DMS 273 (cell line): ENCODE measurements at regions not wholly inside any gene's neighbourhood (a gene's known extent, or its start where the extent isn't known, plus 50 kb on each side); places are given as distances from the start of the nearest gene placed in this dataset.

ENCODE experiments used
- DNase-seq: peaks from one replicate; lab custom pipeline; 2025; ENCODE audit not compliant: unreplicated experiment; lab: John Stamatoyannopoulos, UW

- no peak for DNase-seq
These were observed 249.4 kb upstream of the SOX11 start for GRCh38 chr2:5442736-5443135.

GRCh38 chr2:5444168-5444567 lies 248.0 kb upstream of the SOX11 start:
- no peak for DNase-seq

GRCh38 chr2:5444854-5445253 lies 247.3 kb upstream of the SOX11 start:
- DNase-seq = no peak

GRCh38 chr2:5449867-5450266 lies 242.3 kb upstream of the SOX11 start:
- DNase-seq = no peak

GRCh38 chr2:5453220-5454050 lies 238.7 kb upstream of the SOX11 start:
- DNase-seq = no peak

- no peak for DNase-seq
These were observed 238.2 kb upstream of the SOX11 start for GRCh38 chr2:5454051-5454390.

- no peak for DNase-seq
These were observed 233.1 kb upstream of the SOX11 start for GRCh38 chr2:5459041-5459440.

GRCh38 chr2:5464657-5465056 lies 227.5 kb upstream of the SOX11 start:
- DNase-seq = no peak

- no peak for DNase-seq
These were observed 226.3 kb upstream of the SOX11 start for GRCh38 chr2:5465859-5466258.

GRCh38 chr2:5467178-5467905 lies 224.8 kb upstream of the SOX11 start:
- DNase-seq = no peak

- DNase-seq = no peak
These were observed 219.5 kb upstream of the SOX11 start for GRCh38 chr2:5472673-5473072.

GRCh38 chr2:5473635-5474034 lies 218.5 kb upstream of the SOX11 start:
- no peak for DNase-seq

- no peak for DNase-seq
These were observed 217.5 kb upstream of the SOX11 start for GRCh38 chr2:5474716-5475115.

GRCh38 chr2:5479265-5479928 lies 212.8 kb upstream of the SOX11 start:
- no peak for DNase-seq

- peak; percentile 11 for DNase-seq
These were observed 209.3 kb upstream of the SOX11 start for GRCh38 chr2:5482929-5483331.

- DNase-seq = no peak
These were observed 207.3 kb upstream of the SOX11 start for GRCh38 chr2:5484868-5485267.

GRCh38 chr2:5491523-5491922 lies 200.7 kb upstream of the SOX11 start:
- no peak for DNase-seq

- no peak for DNase-seq
These were observed 198.9 kb upstream of the SOX11 start for GRCh38 chr2:5493256-5493655.

GRCh38 chr2:5494212-5494611 lies 198.0 kb upstream of the SOX11 start:
- no peak for DNase-seq

GRCh38 chr2:5495586-5495985 lies 196.6 kb upstream of the SOX11 start:
- DNase-seq = no peak

GRCh38 chr2:5497874-5498273 lies 194.3 kb upstream of the SOX11 start:
- DNase-seq = no peak

- DNase-seq = no peak
These were observed 190.4 kb upstream of the SOX11 start for GRCh38 chr2:5501807-5502206.
